Endothelial cell (in vitro differentiated cells): ENCODE measurements at regions not wholly inside any gene's neighbourhood (a gene's known extent, or its start where the extent isn't known, plus 50 kb on each side); places are given as distances from the start of the nearest gene placed in this dataset.

Source experiments
- DNase-seq: peaks from one replicate; pipeline ENCODE4 v3.0.0; 2021; ENCODE audit warnings: low spot score
- H3K27ac Mint-ChIP-seq: one replicate; pipeline ENCODE4 v1.8.0; 2021; ENCODE audit warnings: mixed read lengths, inconsistent platforms; ENCODE audit not compliant: unreplicated experiment
- H3K27me3 Mint-ChIP-seq: one replicate; pipeline ENCODE4 v1.8.0; 2021; ENCODE audit warnings: mild to moderate bottlenecking, moderate library complexity, mixed read lengths, inconsistent platforms; ENCODE audit not compliant: unreplicated experiment
- H3K36me3 Mint-ChIP-seq: one replicate; pipeline ENCODE4 v1.8.0; 2021; ENCODE audit warnings: mild to moderate bottlenecking, low read depth, mixed read lengths, inconsistent platforms; ENCODE audit not compliant: unreplicated experiment
- H3K4me1 Mint-ChIP-seq: one replicate; pipeline ENCODE4 v1.8.0; 2021; ENCODE audit warnings: mild to moderate bottlenecking, mixed read lengths, inconsistent platforms; ENCODE audit not compliant: unreplicated experiment
- H3K4me3 Mint-ChIP-seq: one replicate; pipeline ENCODE4 v1.8.0; 2021; ENCODE audit warnings: mild to moderate bottlenecking, mixed read lengths, inconsistent platforms; ENCODE audit not compliant: unreplicated experiment
- H3K9me3 Mint-ChIP-seq: one replicate; pipeline ENCODE4 v1.8.0; 2021; ENCODE audit warnings: mixed read lengths, inconsistent platforms; ENCODE audit not compliant: unreplicated experiment
- TF ChIP-seq, protein P1 (sequence below): fragments of 200-600 bp; sonication (generic); IDR thresholded peaks from one replicate; pipeline ENCODE4 v1.5.0; 2021; ENCODE audit warnings: antibody characterized with exemption; ENCODE audit not compliant: unreplicated experiment

- Mint-ChIP-seq H3K27ac (no peak overlapping the region), H3K4me3 (no peak overlapping the region), H3K36me3 (no peaks in the 10 kb centered on the region), H3K9me3 (no peaks in the 10 kb centered on the region), H3K27me3 (peaks cover 8% of the 10 kb centered on the region), H3K4me1 (no peaks in the 10 kb centered on the region)
- no peak for DNase-seq
- TF ChIP-seq, protein P1, sequence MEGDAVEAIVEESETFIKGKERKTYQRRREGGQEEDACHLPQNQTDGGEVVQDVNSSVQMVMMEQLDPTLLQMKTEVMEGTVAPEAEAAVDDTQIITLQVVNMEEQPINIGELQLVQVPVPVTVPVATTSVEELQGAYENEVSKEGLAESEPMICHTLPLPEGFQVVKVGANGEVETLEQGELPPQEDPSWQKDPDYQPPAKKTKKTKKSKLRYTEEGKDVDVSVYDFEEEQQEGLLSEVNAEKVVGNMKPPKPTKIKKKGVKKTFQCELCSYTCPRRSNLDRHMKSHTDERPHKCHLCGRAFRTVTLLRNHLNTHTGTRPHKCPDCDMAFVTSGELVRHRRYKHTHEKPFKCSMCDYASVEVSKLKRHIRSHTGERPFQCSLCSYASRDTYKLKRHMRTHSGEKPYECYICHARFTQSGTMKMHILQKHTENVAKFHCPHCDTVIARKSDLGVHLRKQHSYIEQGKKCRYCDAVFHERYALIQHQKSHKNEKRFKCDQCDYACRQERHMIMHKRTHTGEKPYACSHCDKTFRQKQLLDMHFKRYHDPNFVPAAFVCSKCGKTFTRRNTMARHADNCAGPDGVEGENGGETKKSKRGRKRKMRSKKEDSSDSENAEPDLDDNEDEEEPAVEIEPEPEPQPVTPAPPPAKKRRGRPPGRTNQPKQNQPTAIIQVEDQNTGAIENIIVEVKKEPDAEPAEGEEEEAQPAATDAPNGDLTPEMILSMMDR: no peak
Measured at GRCh38 chr2:128498086-128498485, 179.4 kb upstream of the HS6ST1 start.

GRCh38 chr2:128498589-128498988, 179.9 kb upstream of the HS6ST1 start:
- Mint-ChIP-seq H3K4me1 (no peaks in the 10 kb centered on the region), H3K9me3 (no peaks in the 10 kb centered on the region)
- TF ChIP-seq, protein P1: no peak

DNA sequence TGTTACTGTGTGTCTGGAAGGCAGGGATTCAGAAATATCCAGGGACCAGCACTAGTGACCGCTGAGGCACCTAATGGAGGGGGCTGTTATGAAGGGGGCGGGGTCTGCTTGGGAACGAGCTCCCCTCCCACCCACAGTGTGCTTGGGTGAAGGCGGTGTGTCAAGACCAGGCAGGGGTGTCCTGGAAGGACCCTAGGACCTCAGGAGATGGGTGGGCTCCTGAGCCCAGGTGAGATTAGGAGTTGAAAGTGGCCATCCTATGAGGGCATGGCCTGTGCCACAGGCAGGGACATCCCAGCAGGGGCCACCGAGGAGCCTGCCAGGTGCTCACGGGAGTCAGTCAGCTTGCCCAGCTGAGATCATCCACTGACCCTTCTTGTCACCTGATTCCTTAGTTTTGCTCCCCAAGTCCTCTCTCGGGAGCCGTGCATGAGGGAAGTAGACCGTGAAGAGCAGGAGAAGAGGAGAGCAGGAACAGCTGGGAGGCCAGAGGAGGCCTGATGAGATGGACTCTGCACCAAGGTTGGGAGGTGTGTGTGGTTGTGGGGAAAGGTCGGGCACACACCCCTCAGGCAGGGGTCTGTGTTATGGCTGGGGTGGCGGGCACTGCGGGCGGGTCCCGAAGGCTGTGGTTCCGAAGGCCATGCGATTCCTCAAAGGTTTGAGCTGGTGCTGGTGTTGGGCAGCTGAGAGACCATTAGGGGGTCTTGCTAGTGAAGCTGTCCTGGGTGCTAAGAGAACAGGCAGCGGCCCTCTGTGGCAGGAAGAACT, 180.9 kb upstream of the HS6ST1 start:
- no peaks in the 10 kb centered on the region for H3K9me3 Mint-ChIP-seq
- H3K27me3 Mint-ChIP-seq: peaks cover 9% of the 10 kb centered on the region
- H3K4me3 Mint-ChIP-seq: no peak overlapping the region
- TF ChIP-seq, protein P1: no peak
- H3K4me1 Mint-ChIP-seq: no peaks in the 10 kb centered on the region
- no peak for DNase-seq
- H3K27ac Mint-ChIP-seq: no peak overlapping the region
- H3K36me3 Mint-ChIP-seq: no peaks in the 10 kb centered on the region

More at GRCh38 chr2:128498589-128498988, 179.9 kb upstream of the HS6ST1 start:
- Mint-ChIP-seq H3K4me3 (no peak overlapping the region), H3K27me3 (peaks cover 9% of the 10 kb centered on the region), H3K27ac (no peak overlapping the region), H3K36me3 (no peaks in the 10 kb centered on the region)
- DNase-seq: no peak

- Mint-ChIP-seq H3K27me3 (peaks cover 9% of the 10 kb centered on the region), H3K4me1 (no peaks in the 10 kb centered on the region), H3K27ac (no peak overlapping the region), H3K36me3 (no peaks in the 10 kb centered on the region), H3K9me3 (no peaks in the 10 kb centered on the region), H3K4me3 (no peak overlapping the region)
- TF ChIP-seq, protein P1: no peak
- DNase-seq: no peak
Measured at GRCh38 chr2:128500138-128500800, 181.6 kb upstream of the HS6ST1 start.
